GM12872 (cell line): ENCODE measurements at regions not wholly inside any gene's neighbourhood (a gene's known extent, or its start where the extent isn't known, plus 50 kb on each side); places are given as distances from the start of the nearest gene placed in this dataset.

Source experiments
- CTCF ChIP-seq: IDR thresholded peaks from 3 replicates; pipeline ENCODE4 v1.5.1; 2011; ENCODE audit warnings: low read depth, mild to moderate bottlenecking, low read length, moderate library complexity; ENCODE audit not compliant: insufficient read depth

GRCh38 chr4:130668859-130669258 lies 1572.9 kb downstream of the C4orf33 start:
- TF ChIP-seq CTCF = no peak

- TF ChIP-seq CTCF = no peak
Measured at GRCh38 chr4:130675266-130675665, 1579.3 kb downstream of the C4orf33 start.

- TF ChIP-seq CTCF = no peak
Measured at GRCh38 chr4:130689181-130689580, 1593.2 kb downstream of the C4orf33 start.

- no peak for TF ChIP-seq CTCF
Measured at GRCh38 chr4:130698251-130698650, 1602.3 kb downstream of the C4orf33 start.

- no peak for TF ChIP-seq CTCF
Measured at GRCh38 chr4:130699004-130699403, 1603.1 kb downstream of the C4orf33 start.

GRCh38 chr4:130703211-130703935 lies 1607.4 kb downstream of the C4orf33 start:
- no peak for TF ChIP-seq CTCF

GRCh38 chr4:130705023-130705422 lies 1609.1 kb downstream of the C4orf33 start:
- TF ChIP-seq CTCF = no peak
